H9 (cell line): ENCODE measurements at regions not wholly inside any gene's neighbourhood (a gene's known extent, or its start where the extent isn't known, plus 50 kb on each side); places are given as distances from the start of the nearest gene placed in this dataset.

Source experiments
- DNase-seq: peaks from one replicate; pipeline ENCODE4 v3.0.0-alpha.2; 2017
- H2AFZ ChIP-seq: one replicate; pipeline ENCODE4 v1.6.1; 2013; ENCODE audit warnings: mild to moderate bottlenecking, low read length, control low read depth, moderate library complexity
- H2AK5ac ChIP-seq: 2 replicates; pipeline ENCODE4 v1.6.1; 2013; ENCODE audit warnings: low read length, control low read depth, mixed read lengths; ENCODE audit not compliant: insufficient read length
- H2BK120ac ChIP-seq: one replicate; pipeline ENCODE4 v1.6.1; 2013; ENCODE audit warnings: low read depth, mild to moderate bottlenecking, low read length, control low read depth, inconsistent platforms; ENCODE audit not compliant: poor library complexity, severe bottlenecking
- H2BK12ac ChIP-seq: 2 replicates; pipeline ENCODE4 v1.6.1; 2013; ENCODE audit warnings: low read length, control low read depth, mixed read lengths, low read depth; ENCODE audit not compliant: insufficient read length
- H2BK15ac ChIP-seq: 2 replicates; pipeline ENCODE4 v1.6.1; 2013; ENCODE audit warnings: low read depth, low read length, control low read depth
- H2BK20ac ChIP-seq: one replicate; pipeline ENCODE4 v1.6.1; 2013; ENCODE audit warnings: low read depth, mild to moderate bottlenecking, low read length, control low read depth, inconsistent platforms; ENCODE audit not compliant: poor library complexity, severe bottlenecking
- H2BK5ac ChIP-seq: 2 replicates; pipeline ENCODE4 v1.6.1; 2013; ENCODE audit warnings: low read length, control low read depth, mixed read lengths; ENCODE audit not compliant: insufficient read length
- H3K14ac ChIP-seq: 2 replicates; pipeline ENCODE4 v1.6.1; 2013; ENCODE audit warnings: low read length, control low read depth; ENCODE audit not compliant: insufficient read depth
- H3K18ac ChIP-seq: 2 replicates; pipeline ENCODE4 v1.6.1; 2013; ENCODE audit warnings: low read depth, mild to moderate bottlenecking, mixed read lengths, low read length, control low read depth; ENCODE audit not compliant: insufficient read length
- H3K23ac ChIP-seq: 2 replicates; pipeline ENCODE4 v1.6.1; 2013; ENCODE audit warnings: low read length, control low read depth, mixed read lengths, low read depth; ENCODE audit not compliant: insufficient read length
- H3K23me2 ChIP-seq: 2 replicates; pipeline ENCODE4 v1.6.1; 2013; ENCODE audit warnings: low read depth, mild to moderate bottlenecking, mixed read lengths, low read length, control low read depth; ENCODE audit not compliant: insufficient read length, poor library complexity, severe bottlenecking
- H3K27ac ChIP-seq: 2 replicates; pipeline ENCODE4 v1.5.1; 2013; ENCODE audit warnings: low read length, control low read depth, mixed read lengths, low read depth; ENCODE audit not compliant: insufficient read length
- H3K27me3 ChIP-seq: 2 replicates; pipeline ENCODE4 v1.6.1; 2013; ENCODE audit warnings: low read length, control low read depth, inconsistent platforms; ENCODE audit not compliant: insufficient read depth
- H3K4ac ChIP-seq: 2 replicates; pipeline ENCODE4 v1.6.1; 2013; ENCODE audit warnings: low read depth, mild to moderate bottlenecking, control low read depth, inconsistent platforms, low read length, moderate library complexity
- H3K4me1 ChIP-seq: 2 replicates; pipeline ENCODE4 v1.6.1; 2013; ENCODE audit warnings: low read length, control low read depth, inconsistent platforms; ENCODE audit not compliant: insufficient read depth
- H3K4me2 ChIP-seq: 2 replicates; pipeline ENCODE4 v1.6.1; 2013; ENCODE audit warnings: low read length, control low read depth, mixed read lengths; ENCODE audit not compliant: insufficient read length, insufficient read depth
- H3K56ac ChIP-seq: 2 replicates; pipeline ENCODE4 v1.6.1; 2013; ENCODE audit warnings: low read depth, mild to moderate bottlenecking, mixed read lengths, low read length, control low read depth; ENCODE audit not compliant: insufficient read length
- H3K79me1 ChIP-seq: 2 replicates; pipeline ENCODE4 v1.6.1; 2013; ENCODE audit warnings: low read depth, mild to moderate bottlenecking, moderate library complexity, low read length, control low read depth, inconsistent platforms; ENCODE audit not compliant: insufficient read depth, poor library complexity, severe bottlenecking
- H3K79me2 ChIP-seq: 2 replicates; pipeline ENCODE4 v1.6.1; 2013; ENCODE audit warnings: low read length, control low read depth, inconsistent platforms; ENCODE audit not compliant: insufficient read depth
- H3K9ac ChIP-seq: 2 replicates; pipeline ENCODE4 v1.6.1; 2013; ENCODE audit warnings: low read length, control low read depth, mixed read lengths; ENCODE audit not compliant: insufficient read length; ENCODE audit errors: extremely low read depth
- H3K9me3 ChIP-seq: one replicate; pipeline ENCODE4 v1.6.1; 2013; ENCODE audit warnings: low read depth, low read length, inconsistent platforms; ENCODE audit not compliant: control insufficient read depth
- H3T11ph ChIP-seq: one replicate; pipeline ENCODE4 v1.6.1; 2013; ENCODE audit warnings: mild to moderate bottlenecking, low read length, control low read depth, inconsistent platforms
- H4K20me1 ChIP-seq: one replicate; pipeline ENCODE4 v1.6.1; 2013; ENCODE audit not compliant: control insufficient read depth, insufficient read length, insufficient read depth
- H4K5ac ChIP-seq: 2 replicates; pipeline ENCODE4 v1.6.1; 2013; ENCODE audit warnings: low read depth, mild to moderate bottlenecking, mixed read lengths, low read length, control low read depth; ENCODE audit not compliant: insufficient read length
- H4K8ac ChIP-seq: replicated peaks from 2 replicates; pipeline ENCODE4 v1.6.1; 2013; ENCODE audit warnings: low read length, control low read depth, mixed read lengths, low read depth; ENCODE audit not compliant: insufficient read length
- H4K91ac ChIP-seq: 2 replicates; pipeline ENCODE4 v1.6.1; 2013; ENCODE audit warnings: low read depth, mild to moderate bottlenecking, moderate library complexity, mixed read lengths, low read length, control low read depth; ENCODE audit not compliant: insufficient read length
- H3K27ac Mint-ChIP-seq, 3 experiments: 2 replicates in 2 of 3; 3 replicates in 1 of 3; pipeline ENCODE4 v1.8.0; 2020 to 2021; ENCODE audit warnings: mixed read lengths in 3 of 3, mild to moderate bottlenecking in 1 of 3, moderate library complexity in 1 of 3
- H3K27me3 Mint-ChIP-seq: 2 replicates; pipeline ENCODE4 v1.8.0; 2021; ENCODE audit warnings: low read depth, mild to moderate bottlenecking, moderate library complexity, mixed read lengths
- H3K36me3 Mint-ChIP-seq, 3 experiments: 2 replicates in 2 of 3; 3 replicates in 1 of 3; pipeline ENCODE4 v1.8.0; 2020 to 2021; ENCODE audit warnings: low read depth in 3 of 3, mixed read lengths in 3 of 3; ENCODE audit not compliant: insufficient read depth in 1 of 3
- H3K4me1 Mint-ChIP-seq, 2 experiments: 2 replicates each; pipeline ENCODE4 v1.8.0; 2020; ENCODE audit warnings: mixed read lengths in 2 of 2
- H3K4me3 Mint-ChIP-seq, 2 experiments: 2 replicates in 1 of 2; 3 replicates in 1 of 2; pipeline ENCODE4 v1.8.0; 2020 to 2021; ENCODE audit warnings: mild to moderate bottlenecking in 2 of 2, mixed read lengths in 2 of 2, moderate library complexity in 1 of 2
- H3K9me3 Mint-ChIP-seq, 2 experiments: 2 replicates in 1 of 2; 3 replicates in 1 of 2; pipeline ENCODE4 v1.8.0; 2020; ENCODE audit warnings: mild to moderate bottlenecking in 2 of 2, mixed read lengths in 2 of 2, moderate library complexity in 1 of 2
- WGBS: extraction: QIAGEN DNeasy Blood & Tissue Kit; methylation state at CpG from one replicate; pipeline ENCODE4 v1.1.7; 2013; ENCODE audit warnings: missing lambda C conversion rate, low lambda C conversion rate, mixed read lengths; ENCODE audit not compliant: insufficient read length; ENCODE audit errors: extremely low coverage; 5-methylcytosine and 5-hydroxymethylcytosine counted together
- TF ChIP-seq, protein P1 (sequence below): fragments of 200-600 bp; sonication (generic); conservative IDR thresholded peaks from 3 replicates; pipeline ENCODE4 v1.8.0; 2021; ENCODE audit warnings: antibody characterized with exemption, mild to moderate bottlenecking

DNA sequence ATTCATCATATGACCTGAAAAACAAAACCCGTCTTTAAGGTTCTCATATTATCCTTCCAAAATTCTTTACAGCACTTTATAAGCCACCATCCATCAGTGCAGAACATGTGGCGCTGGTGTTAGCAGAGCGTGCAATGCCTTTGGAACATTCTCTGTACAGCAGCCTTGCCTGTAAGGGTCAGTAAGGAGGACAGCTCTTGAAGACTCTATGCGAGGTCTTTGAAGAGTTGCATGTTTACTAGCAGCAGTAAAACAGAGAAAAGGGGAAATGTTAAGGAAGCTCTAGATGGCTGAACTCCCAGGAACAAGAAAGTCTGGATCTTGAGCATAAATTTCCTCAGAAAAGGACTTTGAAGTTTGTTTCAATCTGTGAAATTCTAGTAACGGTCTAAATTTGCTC, 365.6 kb downstream of the DUSP10 start:
- Histone ChIP-seq H4K5ac (no peak overlapping the region), H2BK5ac (no peak overlapping the region), H2AFZ (no peak overlapping the region), H4K91ac (no peak overlapping the region), H2AK5ac (no peak overlapping the region), H2BK12ac (no peak overlapping the region), H3K14ac (no peak overlapping the region), H3K4me2 (no peak overlapping the region), H3K4ac (no peak overlapping the region), H3K79me2 (no peaks in the 10 kb centered on the region), H2BK15ac (no peak overlapping the region), H3T11ph (no peak overlapping the region), H3K27ac (no peak overlapping the region), H4K20me1 (no peaks in the 10 kb centered on the region), H3K9ac (no peak overlapping the region), H3K23me2 (no peaks in the 10 kb centered on the region), H3K18ac (no peak overlapping the region), H4K8ac (no peak overlapping the region), H3K79me1 (no peaks in the 10 kb centered on the region), H3K9me3 (no peaks in the 10 kb centered on the region), H2BK20ac (no peak overlapping the region), H2BK120ac (no peak overlapping the region), H3K23ac (no peak overlapping the region), H3K27me3 (no peaks in the 10 kb centered on the region), H3K56ac (no peak overlapping the region), H3K4me1 (no peaks in the 10 kb centered on the region; the same call in 1 of the 2 replicates)
- TF ChIP-seq, protein P1, sequence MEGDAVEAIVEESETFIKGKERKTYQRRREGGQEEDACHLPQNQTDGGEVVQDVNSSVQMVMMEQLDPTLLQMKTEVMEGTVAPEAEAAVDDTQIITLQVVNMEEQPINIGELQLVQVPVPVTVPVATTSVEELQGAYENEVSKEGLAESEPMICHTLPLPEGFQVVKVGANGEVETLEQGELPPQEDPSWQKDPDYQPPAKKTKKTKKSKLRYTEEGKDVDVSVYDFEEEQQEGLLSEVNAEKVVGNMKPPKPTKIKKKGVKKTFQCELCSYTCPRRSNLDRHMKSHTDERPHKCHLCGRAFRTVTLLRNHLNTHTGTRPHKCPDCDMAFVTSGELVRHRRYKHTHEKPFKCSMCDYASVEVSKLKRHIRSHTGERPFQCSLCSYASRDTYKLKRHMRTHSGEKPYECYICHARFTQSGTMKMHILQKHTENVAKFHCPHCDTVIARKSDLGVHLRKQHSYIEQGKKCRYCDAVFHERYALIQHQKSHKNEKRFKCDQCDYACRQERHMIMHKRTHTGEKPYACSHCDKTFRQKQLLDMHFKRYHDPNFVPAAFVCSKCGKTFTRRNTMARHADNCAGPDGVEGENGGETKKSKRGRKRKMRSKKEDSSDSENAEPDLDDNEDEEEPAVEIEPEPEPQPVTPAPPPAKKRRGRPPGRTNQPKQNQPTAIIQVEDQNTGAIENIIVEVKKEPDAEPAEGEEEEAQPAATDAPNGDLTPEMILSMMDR, result no peak
- no peak for DNase-seq
- Mint-ChIP-seq H3K9me3 (no peaks in the 10 kb centered on the region), H3K4me3 (no peak overlapping the region), H3K27ac (no peak overlapping the region), H3K4me1 (peaks cover 11 to 12% of the 10 kb centered on the region in 2 experiments), H3K27me3 (peaks cover 1% of the 10 kb centered on the region; the same call in 1 of the 2 replicates), H3K36me3 (peaks cover 0 to 2% (median 0%) of the 10 kb centered on the region in 3 experiments; a peak in 2 of 7 replicates)
- WGBS, result no CpG with 5 or more reads among the region's 5 CpGs
